ENCODE measurements at regions not wholly inside any gene's neighbourhood (a gene's known extent, or its start where the extent isn't known, plus 50 kb on each side); places are given as distances from the start of the nearest gene placed in this dataset.

DNA sequence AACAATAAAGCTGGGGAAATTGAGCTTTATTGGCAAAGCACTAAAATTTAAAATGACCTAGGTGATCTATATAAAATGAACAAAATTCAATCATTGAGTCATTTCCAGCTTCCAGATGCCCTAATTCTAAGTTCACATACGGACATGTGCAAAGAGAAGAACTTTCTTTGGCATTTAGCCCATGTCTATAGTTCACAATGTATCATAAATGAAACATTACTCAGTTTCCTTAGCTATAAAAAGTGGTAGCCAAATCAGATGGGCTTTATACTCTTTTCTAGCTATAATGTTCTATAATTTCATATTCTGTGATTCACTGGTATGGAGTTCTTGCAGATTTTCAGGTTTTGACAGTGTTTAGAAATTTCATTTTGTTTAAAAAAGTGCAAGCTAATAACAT is 327.4 kb downstream of the KCTD8 start:
- Mint-ChIP-seq H3K36me3 (ENCODE audit: low read depth) (no peaks in the 10 kb centered on the region), H3K4me1 (peaks cover 4% of the 10 kb centered on the region)
- WGBS, 2 experiments (ENCODE audit: insufficient coverage in 1 of 2, insufficient read length in 1 of 2) = 92% methylated on average over 1 of the region's 1 CpG; no CpG with 5 or more reads in 1 of the 2 experiments

More for the DNA sequence above, 327.4 kb downstream of the KCTD8 start:
- no peaks in the 10 kb centered on the region for H3K27me3 Mint-ChIP-seq (ENCODE audit: insufficient read depth)
- Histone ChIP-seq H3K27me3 (ENCODE audit: control insufficient read depth, insufficient read depth, low read length, poor library complexity, severe bottlenecking) (no peaks in the 10 kb centered on the region), H3K9ac (ENCODE audit: extremely low read depth, low read length, poor library complexity, severe bottlenecking) (no peak overlapping the region), H3K27ac (ENCODE audit: low read depth, low read length) (no peak overlapping the region), H3K36me3 (ENCODE audit: control insufficient read depth, insufficient read depth, low read length) (no peaks in the 10 kb centered on the region), H3K9me3 (ENCODE audit: control insufficient read depth, low read length) (no peaks in the 10 kb centered on the region), H3K4me3 (ENCODE audit: low read length) (no peak overlapping the region), H3K4me1 (ENCODE audit: control insufficient read depth, insufficient read depth, low read length) (peaks cover 6% of the 10 kb centered on the region)
- H3K4me3 Mint-ChIP-seq = no peak overlapping the region
- no peak for DNase-seq
- no peak overlapping the region for H3K27ac Mint-ChIP-seq
- TF ChIP-seq CTCF (conservative IDR thresholded peaks at IDR 0.05) = no peak
- peaks cover 3% of the 10 kb centered on the region for H3K9me3 Mint-ChIP-seq

Measured in endodermal cell (in vitro differentiated cells).